Loucy (cell line): ENCODE measurements at regions not wholly inside any gene's neighbourhood (a gene's known extent, or its start where the extent isn't known, plus 50 kb on each side); places are given as distances from the start of the nearest gene placed in this dataset.

Experiments
- EZH2phosphoT487 ChIP-seq: fragments of 200-600 bp; IDR thresholded peaks from 2 replicates; pipeline ENCODE4 v1.6.1; 2018; ENCODE audit warnings: antibody characterized with exemption, mild to moderate bottlenecking, moderate library complexity, borderline replicate concordance
- TF ChIP-seq, protein P1 (sequence below): fragments of 200-600 bp; sonication (generic); conservative IDR thresholded peaks from 2 replicates; pipeline ENCODE4 v1.5.1; 2014; ENCODE audit warnings: mild to moderate bottlenecking, antibody characterized with exemption, low read length

DNA sequence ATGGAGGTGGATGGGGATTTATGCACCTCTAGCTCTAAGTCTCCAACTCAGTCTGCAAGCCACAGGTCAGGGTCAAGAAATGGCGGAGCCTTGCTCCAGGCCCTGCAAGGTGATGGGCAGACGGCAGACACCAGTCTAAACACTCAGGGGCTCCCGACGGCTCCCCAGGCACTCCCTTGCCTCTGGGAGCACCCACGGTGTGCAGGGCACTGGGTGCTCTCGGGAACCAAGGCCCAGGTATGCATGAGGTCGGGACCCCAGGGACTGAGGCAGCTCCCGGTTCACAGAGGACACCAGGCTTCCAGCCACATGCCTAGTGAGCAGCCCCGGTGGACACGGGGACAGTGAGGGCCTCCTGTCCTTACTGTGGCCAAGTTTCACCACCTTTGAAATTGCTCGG lies 53.1 kb upstream of the TTC34 start:
- TF ChIP-seq, protein P1, sequence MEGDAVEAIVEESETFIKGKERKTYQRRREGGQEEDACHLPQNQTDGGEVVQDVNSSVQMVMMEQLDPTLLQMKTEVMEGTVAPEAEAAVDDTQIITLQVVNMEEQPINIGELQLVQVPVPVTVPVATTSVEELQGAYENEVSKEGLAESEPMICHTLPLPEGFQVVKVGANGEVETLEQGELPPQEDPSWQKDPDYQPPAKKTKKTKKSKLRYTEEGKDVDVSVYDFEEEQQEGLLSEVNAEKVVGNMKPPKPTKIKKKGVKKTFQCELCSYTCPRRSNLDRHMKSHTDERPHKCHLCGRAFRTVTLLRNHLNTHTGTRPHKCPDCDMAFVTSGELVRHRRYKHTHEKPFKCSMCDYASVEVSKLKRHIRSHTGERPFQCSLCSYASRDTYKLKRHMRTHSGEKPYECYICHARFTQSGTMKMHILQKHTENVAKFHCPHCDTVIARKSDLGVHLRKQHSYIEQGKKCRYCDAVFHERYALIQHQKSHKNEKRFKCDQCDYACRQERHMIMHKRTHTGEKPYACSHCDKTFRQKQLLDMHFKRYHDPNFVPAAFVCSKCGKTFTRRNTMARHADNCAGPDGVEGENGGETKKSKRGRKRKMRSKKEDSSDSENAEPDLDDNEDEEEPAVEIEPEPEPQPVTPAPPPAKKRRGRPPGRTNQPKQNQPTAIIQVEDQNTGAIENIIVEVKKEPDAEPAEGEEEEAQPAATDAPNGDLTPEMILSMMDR = no peak
- no peak for TF ChIP-seq EZH2phosphoT487
